A673 (cell line): ENCODE measurements at regions not wholly inside any gene's neighbourhood (a gene's known extent, or its start where the extent isn't known, plus 50 kb on each side); places are given as distances from the start of the nearest gene placed in this dataset.

Experiments
- BruUV-seq: library from RNA; stranded (reverse); fragments of 400-500 nt; replicated peaks from 2 replicates; lab custom pipeline; 2021; lab: Mats Ljungman, UMichigan
- CTCF ChIA-PET: fragments of 300-600 bp; sonication (Branson Sonifier 250); formaldehyde crosslinking; loops from one replicate; lab custom pipeline; 2022; ENCODE audit warnings: antibody characterized with exemption; lab: Charles Lee
- POLR2A ChIA-PET: fragments of 300-600 bp; sonication (Branson Sonifier 250); formaldehyde crosslinking; loops from one replicate; lab custom pipeline; 2022; ENCODE audit warnings: antibody characterized with exemption; ENCODE audit not compliant: low non-redundant PET; lab: Charles Lee
- DNase-seq: peaks from one replicate; pipeline ENCODE4 v3.0.0-alpha.2; 2015; ENCODE audit warnings: low spot score
- H3K27ac ChIP-seq: fragments of 200-600 bp; sonication (generic); 2 replicates; pipeline ENCODE4 v1.5.1; 2016; ENCODE audit warnings: mixed run types, low read depth, mild to moderate bottlenecking, mixed read lengths, antibody characterized with exemption, low read length; ENCODE audit not compliant: poor library complexity, severe bottlenecking
- H3K27me3 ChIP-seq: fragments of 200-600 bp; sonication (generic); replicated peaks from 2 replicates; pipeline ENCODE4 v1.6.1; 2017; ENCODE audit warnings: mixed run types, low read depth, mild to moderate bottlenecking, mixed read lengths, antibody characterized with exemption, low read length; ENCODE audit not compliant: insufficient read depth, poor library complexity
- H3K36me3 ChIP-seq: fragments of 200-600 bp; sonication (generic); 2 replicates; pipeline ENCODE4 v1.6.1; 2016; ENCODE audit warnings: mixed run types, mild to moderate bottlenecking, mixed read lengths, antibody characterized with exemption, low read length; ENCODE audit not compliant: insufficient read depth, poor library complexity, severe bottlenecking
- H3K4me1 ChIP-seq: fragments of 200-600 bp; sonication (generic); 2 replicates; pipeline ENCODE4 v1.6.1; 2017; ENCODE audit warnings: mixed run types, mild to moderate bottlenecking, mixed read lengths, antibody characterized with exemption, low read length; ENCODE audit not compliant: insufficient read depth, poor library complexity, severe bottlenecking
- H3K4me3 ChIP-seq: fragments of 200-600 bp; sonication (generic); 2 replicates; pipeline ENCODE4 v1.5.1; 2016; ENCODE audit warnings: low read depth, mixed run types, mild to moderate bottlenecking, mixed read lengths, low read length; ENCODE audit not compliant: poor library complexity, severe bottlenecking
- H3K9me3 ChIP-seq: fragments of 200-600 bp; sonication (generic); 2 replicates; pipeline ENCODE4 v1.6.1; 2016; ENCODE audit warnings: mixed run types, low read depth, mild to moderate bottlenecking, mixed read lengths, antibody characterized with exemption, low read length; ENCODE audit not compliant: poor library complexity, severe bottlenecking
- CTCF ChIP-seq: fragments of 300-800, 200-600 bp; sonication (generic); conservative IDR thresholded peaks from 2 replicates; pipeline ENCODE4 v1.5.1; 2017; ENCODE audit warnings: low read depth, mild to moderate bottlenecking, antibody characterized with exemption, low read length, moderate library complexity, mixed read lengths
- EZH2 ChIP-seq: fragments of 200-600 bp; sonication (generic); IDR thresholded peaks from 2 replicates; pipeline ENCODE4 v1.6.1; 2017; ENCODE audit warnings: borderline replicate concordance, low read depth, mild to moderate bottlenecking, mixed read lengths, antibody characterized with exemption, low read length; ENCODE audit not compliant: poor library complexity, severe bottlenecking
- intact Hi-C: fragments of 100-400 bp; cut with micrococcal nuclease; formaldehyde crosslinking; loops from one replicate; pipeline ENCODE4 v1.10.0; 2022; ENCODE audit not compliant: unreplicated experiment

- Histone ChIP-seq H3K27me3 (peaks cover 18% of the 10 kb centered on the region), H3K9me3 (no peaks in the 10 kb centered on the region), H3K4me3 (no peak overlapping the region), H3K4me1 (no peaks in the 10 kb centered on the region), H3K36me3 (no peaks in the 10 kb centered on the region), H3K27ac (no peak overlapping the region)
- no TSS peak for BruUV-seq
- peak; percentile 22 for DNase-seq
- POLR2A ChIA-PET = no interaction called here
- intact Hi-C loops = loop anchor here (5.0 kb wide), 2 partner anchors 135 to 605 kb away; no protein-coding TSS in a partner anchor
- CTCF ChIA-PET = interaction anchor here (0.5 to 1.5 kb wide), 4 partner anchors 93 to 1490 kb away, joined by 3 to 7 read pairs (median 4); no protein-coding TSS in a partner anchor
- TF ChIP-seq CTCF = peak; percentile 85
- no peak for TF ChIP-seq EZH2
These were observed 142.8 kb downstream of the LSM5 start for GRCh38 chr7:32347244-32347828.

GRCh38 chr7:32346253-32346652 is 143.9 kb downstream of the LSM5 start:
- H3K4me1 ChIP-seq = no peaks in the 10 kb centered on the region
- intact Hi-C loops = loop anchor here (5.0 kb wide), 2 partner anchors 134 to 604 kb away; no protein-coding TSS in a partner anchor
- H3K27ac ChIP-seq = no peak overlapping the region
- H3K36me3 ChIP-seq = no peaks in the 10 kb centered on the region
- DNase-seq = no peak
- POLR2A ChIA-PET = no interaction called here
- no peaks in the 10 kb centered on the region for H3K9me3 ChIP-seq
- BruUV-seq = no TSS peak
- H3K4me3 ChIP-seq = no peak overlapping the region
- TF ChIP-seq EZH2 = no peak
- no peak for TF ChIP-seq CTCF
- CTCF ChIA-PET = no interaction called here
- peaks cover 18% of the 10 kb centered on the region for H3K27me3 ChIP-seq

GRCh38 chr7:32336726-32337125 is 153.5 kb downstream of the LSM5 start:
- H3K27ac ChIP-seq = no peak overlapping the region
- H3K9me3 ChIP-seq = peaks cover 7% of the 10 kb centered on the region
- no peak overlapping the region for H3K4me3 ChIP-seq
- H3K36me3 ChIP-seq = no peaks in the 10 kb centered on the region
- no TSS peak for BruUV-seq
- peaks cover 25% of the 10 kb centered on the region for H3K27me3 ChIP-seq
- intact Hi-C loops = no loop called here
- no peak for DNase-seq
- no peak for TF ChIP-seq EZH2
- TF ChIP-seq CTCF = no peak
- ChIA-PET POLR2A (no interaction called here), CTCF (no interaction called here)
- no peaks in the 10 kb centered on the region for H3K4me1 ChIP-seq
